Testis (tissue), 2 donors: ENCODE measurements at regions not wholly inside any gene's neighbourhood (a gene's known extent, or its start where the extent isn't known, plus 50 kb on each side); places are given as distances from the start of the nearest gene placed in this dataset.

ENCODE experiments used
- CTCF ChIP-seq, 3 experiments: fragments of 450-650 bp in 2 of 3; fragments of 200-600 bp in 1 of 3; sonication (generic) in 1 of 3; IDR thresholded peaks; one replicate each; pipeline ENCODE4 v1.5.1; 2016 to 2019; ENCODE audit warnings: antibody characterized with exemption in 3 of 3, mild to moderate bottlenecking in 2 of 3, moderate library complexity in 1 of 3
- POLR2A ChIP-seq: fragments of 450-650 bp; IDR thresholded peaks from one replicate; pipeline ENCODE4 v1.6.1; 2017; ENCODE audit warnings: antibody characterized with exemption, mild to moderate bottlenecking, moderate library complexity

GRCh38 chr18:54004828-54005227, 219.6 kb downstream of the MBD2 start:
- no peak for TF ChIP-seq CTCF (IDR thresholded peaks at IDR 0.05)
- no peak for TF ChIP-seq POLR2A
